ENCODE measurements at regions not wholly inside any gene's neighbourhood (a gene's known extent, or its start where the extent isn't known, plus 50 kb on each side); places are given as distances from the start of the nearest gene placed in this dataset.

DNA sequence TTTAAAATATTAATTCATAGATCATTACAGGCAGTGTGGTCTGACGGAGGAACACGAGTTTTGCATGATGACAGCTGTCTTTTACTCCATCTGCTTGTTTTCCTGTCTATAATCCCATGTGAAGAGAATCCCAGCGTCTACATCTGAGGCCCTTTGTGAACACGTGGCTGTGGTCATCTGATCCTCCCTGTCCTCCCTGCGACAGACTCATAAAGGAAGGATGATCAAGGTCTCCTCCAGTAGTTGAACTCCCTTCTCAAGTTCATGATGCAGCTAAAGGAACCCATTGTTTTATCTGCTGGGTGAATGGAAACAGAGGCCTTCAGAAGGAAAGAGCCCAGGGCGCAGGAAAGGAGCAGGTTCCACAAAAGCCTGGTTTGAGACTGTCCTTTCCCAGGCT, 435.8 kb upstream of the JARID2 start:
- Histone ChIP-seq H3K9ac (ENCODE audit: low read depth, low read length) (no peak overlapping the region), H3K9me3 (ENCODE audit: control insufficient read depth, insufficient read depth, low read length) (no peaks in the 10 kb centered on the region), H3K4me1 (ENCODE audit: control insufficient read depth, insufficient read depth, low read length) (no peaks in the 10 kb centered on the region), H3K36me3 (ENCODE audit: control insufficient read depth, insufficient read depth, low read length) (no peaks in the 10 kb centered on the region), H3K27me3 (ENCODE audit: control insufficient read depth, insufficient read depth, low read length) (no peaks in the 10 kb centered on the region), H3K4me3 (ENCODE audit: low read depth, low read length) (no peak overlapping the region)

DNA sequence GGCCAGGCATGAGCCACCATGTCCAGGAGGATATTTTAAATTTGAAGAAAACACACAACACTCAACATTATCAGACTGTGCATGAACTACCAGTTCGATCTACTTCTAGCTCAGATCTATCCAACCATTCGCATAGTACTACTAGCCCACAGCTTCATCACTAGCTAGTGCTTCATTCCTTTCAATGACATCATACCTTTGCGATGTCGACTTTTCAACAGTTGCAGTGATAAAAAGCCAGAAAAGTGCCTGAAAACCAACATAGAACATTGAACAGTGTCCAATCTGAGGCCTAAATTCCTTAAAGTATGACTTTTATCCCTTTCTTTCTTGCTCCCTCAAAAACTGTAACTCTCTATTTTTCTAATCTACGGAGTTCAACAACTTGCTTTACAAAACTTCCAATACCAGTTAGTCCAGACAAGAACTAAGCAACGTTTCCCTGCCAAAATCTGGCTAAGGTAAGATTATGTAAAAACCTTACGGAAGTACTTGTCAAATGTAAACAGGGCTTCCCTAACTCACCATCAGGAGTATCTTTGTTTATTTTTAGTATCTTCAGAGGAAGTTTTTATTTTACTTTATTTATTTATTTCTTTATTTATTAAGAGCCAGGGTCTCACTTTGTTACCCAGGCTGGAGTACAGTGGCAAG, 434.0 kb upstream of the JARID2 start:
- H3K36me3 ChIP-seq (ENCODE audit: control insufficient read depth, insufficient read depth, low read length) = no peaks in the 10 kb centered on the region
- no peak overlapping the region for H3K4me3 ChIP-seq (ENCODE audit: low read depth, low read length)
- no peak overlapping the region for H3K9ac ChIP-seq (ENCODE audit: low read depth, low read length)
- peaks cover 10% of the 10 kb centered on the region for H3K4me1 ChIP-seq (ENCODE audit: control insufficient read depth, insufficient read depth, low read length)
- no peaks in the 10 kb centered on the region for H3K27me3 ChIP-seq (ENCODE audit: control insufficient read depth, insufficient read depth, low read length)
- no peaks in the 10 kb centered on the region for H3K9me3 ChIP-seq (ENCODE audit: control insufficient read depth, insufficient read depth, low read length)

DNA sequence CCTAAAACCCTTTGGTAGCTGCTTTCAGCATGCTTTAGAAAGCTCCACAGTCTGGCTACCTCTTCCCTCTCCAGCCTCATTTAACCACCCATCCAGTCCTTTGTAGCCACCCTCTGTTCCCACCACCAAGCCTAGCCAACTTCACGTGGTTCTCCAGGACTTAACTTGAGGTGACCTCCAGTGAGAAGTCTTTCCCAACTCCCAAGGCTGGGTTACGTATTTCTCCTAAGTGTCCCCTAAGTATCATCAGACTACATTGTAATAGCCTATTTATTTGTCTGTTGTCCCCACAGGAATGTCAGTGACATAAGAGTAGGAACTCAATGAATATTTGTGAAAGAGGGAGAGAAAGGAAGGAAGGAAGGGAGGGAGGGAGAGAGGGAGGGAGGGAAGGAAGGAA, 431.9 kb upstream of the JARID2 start:
- Histone ChIP-seq H3K27me3 (ENCODE audit: control insufficient read depth, insufficient read depth, low read length) (no peaks in the 10 kb centered on the region), H3K4me3 (ENCODE audit: low read depth, low read length) (no peak overlapping the region), H3K36me3 (ENCODE audit: control insufficient read depth, insufficient read depth, low read length) (no peaks in the 10 kb centered on the region), H3K9me3 (ENCODE audit: control insufficient read depth, insufficient read depth, low read length) (no peaks in the 10 kb centered on the region), H3K4me1 (ENCODE audit: control insufficient read depth, insufficient read depth, low read length) (peaks cover 10% of the 10 kb centered on the region), H3K9ac (ENCODE audit: low read depth, low read length) (no peak overlapping the region)

DNA sequence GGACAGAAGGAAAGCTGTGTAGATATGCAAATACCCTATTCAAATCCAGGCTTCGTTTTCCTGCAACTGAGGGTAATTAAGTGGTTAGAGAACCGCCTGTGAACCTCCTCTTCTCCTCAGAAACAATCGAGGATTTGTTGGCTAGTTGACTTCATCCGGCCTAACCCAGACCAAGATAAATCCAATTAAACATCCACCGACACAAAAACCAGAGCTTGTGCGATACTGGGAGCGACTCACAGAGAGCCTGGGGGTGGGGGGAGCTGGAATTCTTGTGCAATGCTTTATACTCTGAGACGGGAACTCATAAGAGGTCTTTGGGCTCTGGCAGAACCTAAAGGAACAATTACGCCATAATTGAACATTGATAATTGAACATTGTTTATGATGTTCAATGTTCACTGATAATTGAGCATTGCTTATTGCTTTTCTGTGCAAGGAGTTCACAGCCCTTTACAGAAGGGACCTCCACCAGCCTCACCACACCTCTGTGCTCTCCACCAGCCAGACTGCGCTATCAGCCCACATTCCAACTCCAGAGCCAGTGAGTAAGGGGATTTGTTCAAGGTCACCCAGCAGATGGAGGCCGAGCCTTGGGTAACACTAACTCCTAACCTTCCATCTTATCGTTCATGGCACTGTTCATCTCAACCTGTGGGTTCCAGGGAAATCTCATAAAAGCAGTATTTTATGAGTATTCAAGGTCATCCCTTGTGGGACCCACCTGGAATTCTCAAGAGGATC, 429.6 kb upstream of the JARID2 start:
- Histone ChIP-seq H3K9ac (ENCODE audit: low read depth, low read length) (no peak overlapping the region), H3K4me3 (ENCODE audit: low read depth, low read length) (no peak overlapping the region), H3K36me3 (ENCODE audit: control insufficient read depth, insufficient read depth, low read length) (no peaks in the 10 kb centered on the region), H3K4me1 (ENCODE audit: control insufficient read depth, insufficient read depth, low read length) (peaks cover 10% of the 10 kb centered on the region), H3K9me3 (ENCODE audit: control insufficient read depth, insufficient read depth, low read length) (no peaks in the 10 kb centered on the region), H3K27me3 (ENCODE audit: control insufficient read depth, insufficient read depth, low read length) (no peaks in the 10 kb centered on the region)

DNA sequence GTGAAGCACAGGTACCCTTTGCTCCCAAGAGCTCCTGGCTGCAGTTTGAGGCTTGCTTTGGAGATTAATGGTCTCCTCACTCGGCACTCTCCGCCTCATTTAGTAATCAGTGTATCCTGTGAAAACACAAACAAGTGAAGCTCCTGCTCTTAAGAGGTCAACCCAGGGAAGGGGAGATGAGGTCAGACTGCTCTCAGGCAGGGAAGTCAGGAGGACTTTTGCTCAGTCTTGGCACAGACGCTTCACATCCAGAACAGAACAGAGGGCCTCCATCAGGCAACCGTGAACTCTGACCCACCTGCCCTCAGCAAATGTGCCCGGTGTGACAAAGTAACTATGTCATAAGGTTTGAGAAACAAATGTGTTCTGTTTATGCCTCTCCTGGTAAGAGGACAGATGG, 428.8 kb upstream of the JARID2 start:
- no peak overlapping the region for H3K9ac ChIP-seq (ENCODE audit: low read depth, low read length)
- no peak overlapping the region for H3K4me3 ChIP-seq (ENCODE audit: low read depth, low read length)
- peaks cover 10% of the 10 kb centered on the region for H3K4me1 ChIP-seq (ENCODE audit: control insufficient read depth, insufficient read depth, low read length)
- H3K27me3 ChIP-seq (ENCODE audit: control insufficient read depth, insufficient read depth, low read length) = no peaks in the 10 kb centered on the region
- H3K9me3 ChIP-seq (ENCODE audit: control insufficient read depth, insufficient read depth, low read length) = no peaks in the 10 kb centered on the region
- H3K36me3 ChIP-seq (ENCODE audit: control insufficient read depth, insufficient read depth, low read length) = no peaks in the 10 kb centered on the region

DNA sequence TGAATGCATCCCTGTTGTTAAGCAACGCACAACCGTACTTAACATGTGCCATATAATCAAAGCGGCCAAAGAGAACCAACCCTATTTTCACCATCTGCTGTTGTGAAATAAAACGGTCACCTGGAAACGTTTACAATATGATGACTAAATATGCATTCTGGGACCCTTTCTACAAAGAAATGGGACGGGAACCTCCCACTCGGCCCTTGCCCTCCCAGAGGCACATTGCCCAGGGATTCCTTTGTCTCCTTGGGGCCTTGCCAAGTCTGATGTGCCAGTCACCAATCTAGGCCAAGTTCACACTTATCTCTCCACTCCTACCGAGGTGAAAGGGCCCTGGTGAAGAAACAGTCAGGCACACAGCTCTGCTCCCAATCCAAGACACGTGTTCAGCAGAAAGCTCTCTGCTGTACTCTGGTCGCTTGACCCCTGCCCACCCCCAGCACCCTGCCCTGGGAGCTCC, 427.4 kb upstream of the JARID2 start:
- H3K27me3 ChIP-seq (ENCODE audit: control insufficient read depth, insufficient read depth, low read length) = no peaks in the 10 kb centered on the region
- H3K9me3 ChIP-seq (ENCODE audit: control insufficient read depth, insufficient read depth, low read length) = no peaks in the 10 kb centered on the region
- H3K36me3 ChIP-seq (ENCODE audit: control insufficient read depth, insufficient read depth, low read length) = no peaks in the 10 kb centered on the region
- peaks cover 10% of the 10 kb centered on the region for H3K4me1 ChIP-seq (ENCODE audit: control insufficient read depth, insufficient read depth, low read length)
- H3K4me3 ChIP-seq (ENCODE audit: low read depth, low read length) = no peak overlapping the region
- H3K9ac ChIP-seq (ENCODE audit: low read depth, low read length) = no peak overlapping the region

DNA sequence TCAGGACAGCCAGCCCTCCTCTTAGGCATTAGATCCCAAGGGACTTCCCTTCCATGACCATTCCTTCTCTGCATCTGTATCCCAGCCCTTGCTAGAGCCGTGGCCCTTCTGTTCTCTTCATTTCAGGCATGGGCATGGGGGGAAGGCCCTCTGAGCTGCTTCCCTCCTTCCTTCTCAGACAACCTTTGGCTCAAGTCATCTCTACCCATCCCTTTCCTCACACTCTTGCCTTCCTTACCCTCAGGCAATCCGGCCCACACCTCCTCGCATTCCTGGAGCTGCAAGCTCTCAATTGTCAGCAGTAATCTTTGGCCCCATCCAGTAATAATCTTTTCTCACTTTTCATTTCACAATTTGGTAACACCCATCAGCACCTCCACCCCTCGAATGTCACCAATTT, 426.9 kb upstream of the JARID2 start:
- H3K9ac ChIP-seq (ENCODE audit: low read depth, low read length) = no peak overlapping the region
- no peaks in the 10 kb centered on the region for H3K9me3 ChIP-seq (ENCODE audit: control insufficient read depth, insufficient read depth, low read length)
- no peaks in the 10 kb centered on the region for H3K27me3 ChIP-seq (ENCODE audit: control insufficient read depth, insufficient read depth, low read length)
- H3K4me3 ChIP-seq (ENCODE audit: low read depth, low read length) = no peak overlapping the region
- H3K4me1 ChIP-seq (ENCODE audit: control insufficient read depth, insufficient read depth, low read length) = peaks cover 14% of the 10 kb centered on the region
- H3K36me3 ChIP-seq (ENCODE audit: control insufficient read depth, insufficient read depth, low read length) = no peaks in the 10 kb centered on the region

DNA sequence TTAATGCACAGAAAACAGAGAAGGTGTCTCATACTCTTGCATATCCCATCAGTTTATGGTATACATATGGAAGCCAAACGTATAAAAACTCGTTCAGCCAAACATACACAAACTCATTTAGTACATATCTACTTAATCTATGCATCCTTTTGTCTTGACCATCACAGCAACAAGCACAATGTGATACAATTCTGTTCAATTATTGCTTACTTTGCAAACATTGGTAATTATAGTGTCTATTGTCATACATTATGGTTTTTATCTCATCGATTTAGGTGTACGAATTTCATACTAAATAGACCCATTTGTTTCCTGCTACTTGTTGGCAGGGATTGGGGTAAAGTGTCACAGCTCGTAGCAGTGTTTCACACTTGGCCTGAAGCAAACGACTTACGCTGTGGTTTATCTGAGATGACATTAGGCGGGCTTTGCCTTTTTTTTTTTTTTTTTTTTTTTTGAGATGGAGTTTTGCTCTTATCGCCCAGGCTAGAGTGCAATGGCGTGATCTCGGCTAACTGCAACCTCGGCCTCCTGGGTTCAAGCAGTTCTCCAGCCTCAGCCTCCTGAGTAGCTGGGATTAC, 425.9 kb upstream of the JARID2 start:
- no peak overlapping the region for H3K9ac ChIP-seq (ENCODE audit: low read depth, low read length)
- peaks cover 22% of the 10 kb centered on the region for H3K4me1 ChIP-seq (ENCODE audit: control insufficient read depth, insufficient read depth, low read length)
- H3K4me3 ChIP-seq (ENCODE audit: low read depth, low read length) = no peak overlapping the region
- no peaks in the 10 kb centered on the region for H3K9me3 ChIP-seq (ENCODE audit: control insufficient read depth, insufficient read depth, low read length)
- H3K27me3 ChIP-seq (ENCODE audit: control insufficient read depth, insufficient read depth, low read length) = no peaks in the 10 kb centered on the region
- no peaks in the 10 kb centered on the region for H3K36me3 ChIP-seq (ENCODE audit: control insufficient read depth, insufficient read depth, low read length)

DNA sequence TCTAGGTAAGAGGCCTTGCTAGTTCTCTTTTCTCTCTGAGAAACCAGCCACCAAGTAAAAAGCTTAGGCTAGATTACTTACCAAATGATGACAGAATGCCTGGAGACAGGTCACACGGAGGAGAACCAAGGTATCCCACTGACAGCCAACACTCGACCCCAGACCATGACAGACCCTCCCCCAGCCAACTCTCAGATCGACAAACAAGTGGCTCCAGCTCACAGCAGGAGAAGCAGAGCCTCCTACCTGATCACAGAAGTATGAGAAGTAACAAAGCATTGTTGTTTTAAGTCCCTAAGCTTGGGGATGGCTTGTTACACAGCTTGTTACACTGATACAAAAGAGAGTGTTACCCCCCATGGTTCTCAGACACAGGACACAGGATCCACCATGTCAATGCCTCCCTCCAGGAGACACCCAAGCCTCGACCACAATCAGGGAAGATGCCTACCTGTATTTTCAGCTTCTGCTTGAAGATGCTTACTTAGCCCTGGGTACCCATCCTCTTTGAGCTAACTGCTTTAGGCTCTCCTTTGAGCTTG, 423.8 kb upstream of the JARID2 start:
- no peak overlapping the region for H3K4me3 ChIP-seq (ENCODE audit: low read depth, low read length)
- peaks cover 15% of the 10 kb centered on the region for H3K4me1 ChIP-seq (ENCODE audit: control insufficient read depth, insufficient read depth, low read length)
- H3K9me3 ChIP-seq (ENCODE audit: control insufficient read depth, insufficient read depth, low read length) = no peaks in the 10 kb centered on the region
- H3K9ac ChIP-seq (ENCODE audit: low read depth, low read length) = no peak overlapping the region
- H3K27me3 ChIP-seq (ENCODE audit: control insufficient read depth, insufficient read depth, low read length) = no peaks in the 10 kb centered on the region
- H3K36me3 ChIP-seq (ENCODE audit: control insufficient read depth, insufficient read depth, low read length) = no peaks in the 10 kb centered on the region

DNA sequence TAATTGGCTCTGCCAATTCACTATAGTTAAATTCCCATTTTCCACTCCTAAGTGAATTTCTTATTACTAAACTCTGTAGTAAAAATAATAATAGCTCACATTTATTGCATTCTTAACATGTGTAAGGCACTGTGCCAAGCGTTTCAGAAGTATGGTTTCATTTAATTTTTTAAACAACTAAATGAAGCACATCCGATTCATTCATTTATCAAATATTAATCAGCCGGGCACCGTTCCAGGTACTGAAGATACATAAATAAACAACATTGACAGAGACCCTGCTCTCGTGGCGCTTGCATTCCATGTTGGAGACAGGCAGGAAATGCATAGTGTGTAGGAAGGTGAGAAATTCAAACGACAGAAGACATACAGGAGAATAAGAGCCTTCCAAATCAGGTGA, 423.2 kb upstream of the JARID2 start:
- H3K4me1 ChIP-seq (ENCODE audit: control insufficient read depth, insufficient read depth, low read length) = peaks cover 15% of the 10 kb centered on the region
- H3K4me3 ChIP-seq (ENCODE audit: low read depth, low read length) = no peak overlapping the region
- H3K27me3 ChIP-seq (ENCODE audit: control insufficient read depth, insufficient read depth, low read length) = no peaks in the 10 kb centered on the region
- H3K9me3 ChIP-seq (ENCODE audit: control insufficient read depth, insufficient read depth, low read length) = no peaks in the 10 kb centered on the region
- H3K9ac ChIP-seq (ENCODE audit: low read depth, low read length) = no peak overlapping the region
- no peaks in the 10 kb centered on the region for H3K36me3 ChIP-seq (ENCODE audit: control insufficient read depth, insufficient read depth, low read length)

DNA sequence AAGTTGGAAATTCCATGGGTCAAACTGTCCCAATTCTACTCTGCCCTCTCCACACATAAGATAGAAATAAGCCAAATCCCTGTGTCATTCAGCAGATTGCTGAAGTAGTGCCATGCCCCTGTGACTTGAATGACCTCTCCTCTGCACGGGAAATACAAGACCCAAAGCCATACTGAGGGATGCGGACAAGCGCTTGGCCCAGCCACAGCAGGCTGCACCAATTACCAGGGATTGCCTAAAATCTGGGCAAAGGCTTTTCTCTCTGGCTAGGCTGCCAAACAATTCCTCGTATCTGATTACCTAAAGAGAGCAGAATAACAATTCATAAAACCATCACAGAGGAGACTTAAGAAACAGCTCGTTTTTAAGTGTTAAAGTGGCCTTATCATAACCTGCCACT, 421.8 kb upstream of the JARID2 start:
- Histone ChIP-seq H3K4me3 (ENCODE audit: low read depth, low read length) (no peak overlapping the region), H3K27me3 (ENCODE audit: control insufficient read depth, insufficient read depth, low read length) (no peaks in the 10 kb centered on the region), H3K36me3 (ENCODE audit: control insufficient read depth, insufficient read depth, low read length) (no peaks in the 10 kb centered on the region), H3K9me3 (ENCODE audit: control insufficient read depth, insufficient read depth, low read length) (no peaks in the 10 kb centered on the region), H3K4me1 (ENCODE audit: control insufficient read depth, insufficient read depth, low read length) (peaks cover 15% of the 10 kb centered on the region), H3K9ac (ENCODE audit: low read depth, low read length) (no peak overlapping the region)
